Right lobe of liver (tissue), 6 donors: ENCODE measurements at regions not wholly inside any gene's neighbourhood (a gene's known extent, or its start where the extent isn't known, plus 50 kb on each side); places are given as distances from the start of the nearest gene placed in this dataset.

Experiments used
- ATAC-seq, 4 donors: fragments of 200-7000 bp; cut with Tn5 transposase; one replicate each; pipeline ENCODE4 v1.9.1; 2020; ENCODE audit warnings: mild to moderate bottlenecking in 4 of 4, moderate library complexity in 4 of 4
- DNase-seq, 3 donors: peaks; one replicate each; pipeline ENCODE4 v3.0.0-alpha.2; 2020
- H3K27ac ChIP-seq, 3 donors: fragments of 200-600 bp; one replicate each; pipeline ENCODE4 v1.8.0; 2022
- H3K27me3 ChIP-seq, 2 donors: fragments of 200-600 bp; one replicate each; pipeline ENCODE4 v1.8.0; 2022
- H3K36me3 ChIP-seq, 4 donors: fragments of 200-600 bp; sonication (generic) in 1 of 4; one replicate each; pipeline versions ENCODE4 v1.5.1 to v1.8.0; 2017 to 2022; ENCODE audit warnings: control low read depth in 1 of 4
- H3K4me1 ChIP-seq, 4 donors: fragments of 200-600 bp; sonication (generic) in 1 of 4; one replicate each; pipeline versions ENCODE4 v1.5.1 to v1.8.0; 2017 to 2022; ENCODE audit warnings: control low read depth in 1 of 4
- H3K4me3 ChIP-seq, 3 donors: fragments of 200-600 bp; one replicate each; pipeline ENCODE4 v1.8.0; 2022
- H3K9me3 ChIP-seq, 4 donors: fragments of 200-600 bp; sonication (generic) in 1 of 4; one replicate each; pipeline versions ENCODE4 v1.5.1 to v1.8.0; 2017 to 2022; ENCODE audit warnings: control low read depth in 1 of 4
- POLR2A ChIP-seq: fragments of 450-650 bp; IDR thresholded peaks from one replicate; pipeline ENCODE4 v1.6.1; 2017; ENCODE audit warnings: antibody characterized with exemption, mild to moderate bottlenecking
- WGBS: methylation state at CpG from one replicate; pipeline ENCODE4 v1.1.6; 2018; ENCODE audit warnings: low coverage, low lambda C conversion rate; ENCODE audit not compliant: insufficient coverage; ENCODE audit errors: missing lambda C conversion rate; 5-methylcytosine and 5-hydroxymethylcytosine counted together
- intact Hi-C, 2 donors: fragments of 100-400 bp; cut with DNase I; formaldehyde crosslinking; loops; one replicate each; pipeline versions ENCODE4 v1.11.2 to v1.14.1; 2022
- TF ChIP-seq, protein P1 (sequence below), 4 donors: fragments of 200-600 bp in 3 of 4; fragments of 450-650 bp in 1 of 4; IDR thresholded peaks; one replicate each; pipeline versions ENCODE4 v1.5.1 to v1.8.0; 2016 to 2022; ENCODE audit warnings: antibody characterized with exemption in 4 of 4, mild to moderate bottlenecking in 2 of 4
- donor health status: DM: no; HTN: yes; CAD: no.
- donor health status: DM: no; HTN: no; CAD: no.
- donor health status: DM: no; HTN: no; CAD: no.
- donor health status: DM: no; HTN: yes; CAD: no.
- donor health status: DM: no; HTN: yes; CAD: no.

- WGBS = 80% methylated on average over 2 of the region's 11 CpGs
- no peak for ATAC-seq
- Histone ChIP-seq H3K27ac (no peak overlapping the region), H3K36me3 (no peaks in the 10 kb centered on the region), H3K9me3 (no peaks in the 10 kb centered on the region), H3K4me1 (no peaks in the 10 kb centered on the region), H3K27me3 (no peaks in the 10 kb centered on the region), H3K4me3 (no peak overlapping the region)
- intact Hi-C loops = no loop called here
- TF ChIP-seq, protein P1, sequence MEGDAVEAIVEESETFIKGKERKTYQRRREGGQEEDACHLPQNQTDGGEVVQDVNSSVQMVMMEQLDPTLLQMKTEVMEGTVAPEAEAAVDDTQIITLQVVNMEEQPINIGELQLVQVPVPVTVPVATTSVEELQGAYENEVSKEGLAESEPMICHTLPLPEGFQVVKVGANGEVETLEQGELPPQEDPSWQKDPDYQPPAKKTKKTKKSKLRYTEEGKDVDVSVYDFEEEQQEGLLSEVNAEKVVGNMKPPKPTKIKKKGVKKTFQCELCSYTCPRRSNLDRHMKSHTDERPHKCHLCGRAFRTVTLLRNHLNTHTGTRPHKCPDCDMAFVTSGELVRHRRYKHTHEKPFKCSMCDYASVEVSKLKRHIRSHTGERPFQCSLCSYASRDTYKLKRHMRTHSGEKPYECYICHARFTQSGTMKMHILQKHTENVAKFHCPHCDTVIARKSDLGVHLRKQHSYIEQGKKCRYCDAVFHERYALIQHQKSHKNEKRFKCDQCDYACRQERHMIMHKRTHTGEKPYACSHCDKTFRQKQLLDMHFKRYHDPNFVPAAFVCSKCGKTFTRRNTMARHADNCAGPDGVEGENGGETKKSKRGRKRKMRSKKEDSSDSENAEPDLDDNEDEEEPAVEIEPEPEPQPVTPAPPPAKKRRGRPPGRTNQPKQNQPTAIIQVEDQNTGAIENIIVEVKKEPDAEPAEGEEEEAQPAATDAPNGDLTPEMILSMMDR (IDR thresholded peaks at IDR 0.05) = no peak
- peak in 2 of 3 donors; percentile 22 to 37 for DNase-seq
Measured at GRCh38 chr22:49553076-49553475, 274.6 kb downstream of the BRD1 start.

DNA sequence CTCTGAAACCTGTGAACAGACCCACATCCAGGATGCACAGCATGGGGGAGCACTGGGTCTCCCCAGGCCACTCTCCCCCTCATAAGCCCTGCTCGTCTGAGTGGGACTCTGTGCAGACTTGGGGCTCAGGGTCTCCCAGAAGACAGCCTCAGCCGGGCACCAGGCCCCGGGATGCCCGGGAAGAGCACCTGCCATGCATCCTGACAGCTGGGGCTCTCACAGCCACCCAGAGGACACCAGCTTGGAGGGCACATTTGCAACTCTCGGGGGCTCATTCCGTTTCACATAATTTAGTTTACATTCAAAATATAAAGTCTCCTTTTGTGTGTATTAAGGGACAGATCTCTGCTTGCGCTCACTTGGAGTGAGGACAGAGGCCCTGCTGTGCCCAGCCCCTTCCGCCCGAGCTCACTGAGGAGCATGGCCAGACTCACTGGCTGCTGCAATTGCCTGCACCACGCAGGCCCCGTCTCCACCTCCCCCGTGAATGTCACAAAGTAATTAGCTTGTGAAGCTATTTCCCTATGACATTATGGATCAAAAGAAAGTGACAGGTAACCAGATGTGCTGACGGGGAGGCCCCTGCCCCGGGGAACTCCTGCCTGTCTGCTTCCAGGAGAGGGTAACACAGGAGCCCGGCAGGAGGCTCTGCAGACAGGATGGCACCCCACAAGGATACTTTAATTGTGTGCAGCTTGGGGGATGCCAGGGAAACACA lies 275.6 kb downstream of the BRD1 start:
- H3K4me3 ChIP-seq = no peak overlapping the region
- no peak overlapping the region for H3K27ac ChIP-seq
- TF ChIP-seq, protein P1 (IDR thresholded peaks at IDR 0.05) = no peak
- TF ChIP-seq POLR2A = no peak
- no peaks in the 10 kb centered on the region for H3K36me3 ChIP-seq
- H3K9me3 ChIP-seq = no peaks in the 10 kb centered on the region
- no peaks in the 10 kb centered on the region for H3K4me1 ChIP-seq
- no peak for ATAC-seq
- intact Hi-C loops = no loop called here
- H3K27me3 ChIP-seq = no peaks in the 10 kb centered on the region
- 49% methylated on average over 9 of the region's 15 CpGs for WGBS
- DNase-seq = peak in 2 of 3 donors; percentile 25 to 27

DNA sequence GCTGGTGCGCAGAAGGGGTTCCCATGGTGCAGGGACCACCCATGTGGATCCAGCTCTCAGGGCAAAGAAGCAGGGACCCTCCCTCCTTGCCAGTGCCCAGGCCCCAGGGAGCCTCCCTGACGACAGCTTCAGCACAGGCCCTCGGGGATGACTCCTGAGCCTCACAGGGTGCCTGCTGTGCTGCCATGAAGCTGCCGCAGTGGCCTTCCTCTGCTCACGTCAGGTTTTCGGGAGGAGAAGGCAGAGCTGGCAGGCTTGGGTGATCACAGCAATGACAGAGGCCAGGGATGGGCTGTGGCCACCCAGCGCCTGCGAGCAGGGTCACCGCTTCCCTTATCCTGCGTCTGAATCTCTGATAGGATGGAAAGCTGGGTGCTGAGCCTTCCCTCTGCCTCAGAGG lies 276.2 kb downstream of the BRD1 start:
- no CpG with 5 or more reads among the region's 10 CpGs for WGBS
- no peak for ATAC-seq
- Histone ChIP-seq H3K27me3 (no peaks in the 10 kb centered on the region), H3K36me3 (no peaks in the 10 kb centered on the region), H3K27ac (no peak overlapping the region), H3K4me1 (no peaks in the 10 kb centered on the region), H3K4me3 (no peak overlapping the region), H3K9me3 (no peaks in the 10 kb centered on the region)
- DNase-seq = peak in 1 of 3 donors; percentile 27
- intact Hi-C loops = no loop called here
- TF ChIP-seq POLR2A = no peak
- TF ChIP-seq, protein P1 (IDR thresholded peaks at IDR 0.05) = no peak

DNA sequence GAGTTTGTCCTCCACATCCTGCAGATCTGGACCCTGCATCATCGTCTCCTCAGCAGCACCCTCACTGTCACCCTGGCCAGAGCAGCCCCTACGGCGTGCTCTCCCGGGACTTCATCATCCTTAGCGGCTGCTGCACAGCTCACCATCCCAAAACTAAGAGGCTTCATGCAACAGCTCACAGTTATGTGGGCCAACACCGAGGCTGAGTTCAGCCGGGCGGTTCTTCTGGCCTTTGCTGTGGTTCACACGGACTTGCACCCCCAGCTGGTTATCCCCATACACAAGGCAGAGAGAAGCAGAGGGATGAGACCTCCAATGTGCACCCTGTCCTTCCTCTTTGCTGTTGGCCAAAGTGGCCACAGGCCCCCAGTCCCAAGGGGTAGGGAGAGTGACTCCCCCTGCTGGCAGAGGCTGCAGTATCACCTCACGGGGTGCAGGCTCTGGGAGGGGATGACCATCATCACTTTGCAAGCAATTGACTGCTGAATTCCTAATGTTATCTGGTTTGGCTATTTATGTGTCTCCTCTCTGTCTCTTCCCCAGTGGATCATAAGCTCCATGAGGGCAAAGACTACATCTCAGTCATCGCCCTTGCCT lies 276.8 kb downstream of the BRD1 start:
- Histone ChIP-seq H3K27ac (no peak overlapping the region), H3K4me3 (no peak overlapping the region), H3K4me1 (no peaks in the 10 kb centered on the region), H3K27me3 (no peaks in the 10 kb centered on the region), H3K9me3 (no peaks in the 10 kb centered on the region), H3K36me3 (no peaks in the 10 kb centered on the region)
- ATAC-seq = no peak
- DNase-seq = no peak
- WGBS = 54% methylated on average over 3 of the region's 11 CpGs
- intact Hi-C loops = no loop called here
- TF ChIP-seq, protein P1 (IDR thresholded peaks at IDR 0.05) = no peak
- TF ChIP-seq POLR2A = no peak
